Thyroid gland (tissue), 4 donors: ENCODE measurements at regions not wholly inside any gene's neighbourhood (a gene's known extent, or its start where the extent isn't known, plus 50 kb on each side); places are given as distances from the start of the nearest gene placed in this dataset.

Experiments used
- DNase-seq, 2 donors: peaks; one replicate each; pipeline ENCODE4 v3.0.0-alpha.2; 2019
- H3K27ac ChIP-seq, 3 donors: fragments of 200-600 bp; sonication (generic); 1 replicate in 2 of 3; 2 replicates in 1 of 3; pipeline ENCODE4 v1.5.1; 2016 to 2019; ENCODE audit warnings: mild to moderate bottlenecking in 1 of 3, moderate library complexity in 1 of 3
- H3K27me3 ChIP-seq: fragments of 200-600 bp; sonication (generic); one replicate; pipeline ENCODE4 v1.5.1; 2019
- H3K36me3 ChIP-seq, 2 donors: fragments of 200-600 bp; sonication (generic); one replicate each; pipeline ENCODE4 v1.5.1; 2016 to 2019
- H3K4me1 ChIP-seq, 2 donors: fragments of 200-600 bp; sonication (generic); one replicate each; pipeline ENCODE4 v1.5.1; 2017 to 2019
- H3K4me3 ChIP-seq, 3 donors: fragments of 200-600 bp; sonication (generic); replicated peaks in 1 of 3; 1 replicate in 2 of 3; 2 replicates in 1 of 3; pipeline ENCODE4 v1.5.1; 2016; ENCODE audit warnings: mild to moderate bottlenecking in 1 of 3
- H3K9me3 ChIP-seq: fragments of 200-600 bp; sonication (generic); one replicate; pipeline ENCODE4 v1.5.1; 2017
- POLR2A ChIP-seq, 2 donors: fragments of 450-650 bp; IDR thresholded peaks; one replicate each; pipeline ENCODE4 v1.6.1; 2017; ENCODE audit warnings: antibody characterized with exemption in 2 of 2, mild to moderate bottlenecking in 2 of 2, moderate library complexity in 1 of 2
- WGBS, 2 donors: methylation state at CpG; one replicate each; pipeline ENCODE4 v1.1.5; 2017; 5-methylcytosine and 5-hydroxymethylcytosine counted together
- intact Hi-C: fragments of 100-400 bp; cut with DNase I; formaldehyde crosslinking; loops from one replicate; pipeline ENCODE4 v1.15.1; 2023
- TF ChIP-seq, protein P1 (sequence below), 6 experiments: fragments of 200-600 bp in 3 of 6; fragments of 450-650 bp in 3 of 6; sonication (generic) in 3 of 6; IDR thresholded peaks; one replicate each; pipeline ENCODE4 v1.5.1; 2016 to 2019; ENCODE audit warnings: antibody characterized with exemption in 6 of 6, mild to moderate bottlenecking in 2 of 6, inconsistent platforms in 1 of 6, moderate library complexity in 1 of 6

- H3K4me1 ChIP-seq, result peaks cover 36 to 37% of the 10 kb centered on the region in 2 donors
- peak overlapping the region; percentile 62 to 73 (median 70) for H3K27ac ChIP-seq
- 28 to 30% methylated on average over 4 of the region's 4 CpGs for WGBS, 2 donors
- no peaks in the 10 kb centered on the region for H3K27me3 ChIP-seq
- no peaks in the 10 kb centered on the region for H3K36me3 ChIP-seq
- no peak overlapping the region for H3K4me3 ChIP-seq
- H3K9me3 ChIP-seq, result no peaks in the 10 kb centered on the region
- intact Hi-C loops, result no loop called here
- DNase-seq, result no peak
- TF ChIP-seq POLR2A (IDR thresholded peaks at IDR 0.05), result no peak
- TF ChIP-seq, protein P1, sequence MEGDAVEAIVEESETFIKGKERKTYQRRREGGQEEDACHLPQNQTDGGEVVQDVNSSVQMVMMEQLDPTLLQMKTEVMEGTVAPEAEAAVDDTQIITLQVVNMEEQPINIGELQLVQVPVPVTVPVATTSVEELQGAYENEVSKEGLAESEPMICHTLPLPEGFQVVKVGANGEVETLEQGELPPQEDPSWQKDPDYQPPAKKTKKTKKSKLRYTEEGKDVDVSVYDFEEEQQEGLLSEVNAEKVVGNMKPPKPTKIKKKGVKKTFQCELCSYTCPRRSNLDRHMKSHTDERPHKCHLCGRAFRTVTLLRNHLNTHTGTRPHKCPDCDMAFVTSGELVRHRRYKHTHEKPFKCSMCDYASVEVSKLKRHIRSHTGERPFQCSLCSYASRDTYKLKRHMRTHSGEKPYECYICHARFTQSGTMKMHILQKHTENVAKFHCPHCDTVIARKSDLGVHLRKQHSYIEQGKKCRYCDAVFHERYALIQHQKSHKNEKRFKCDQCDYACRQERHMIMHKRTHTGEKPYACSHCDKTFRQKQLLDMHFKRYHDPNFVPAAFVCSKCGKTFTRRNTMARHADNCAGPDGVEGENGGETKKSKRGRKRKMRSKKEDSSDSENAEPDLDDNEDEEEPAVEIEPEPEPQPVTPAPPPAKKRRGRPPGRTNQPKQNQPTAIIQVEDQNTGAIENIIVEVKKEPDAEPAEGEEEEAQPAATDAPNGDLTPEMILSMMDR (IDR thresholded peaks at IDR 0.05), result no peak
Observed at GRCh38 chr11:21861314-21861713, 331.6 kb upstream of the ANO5 start.

DNA sequence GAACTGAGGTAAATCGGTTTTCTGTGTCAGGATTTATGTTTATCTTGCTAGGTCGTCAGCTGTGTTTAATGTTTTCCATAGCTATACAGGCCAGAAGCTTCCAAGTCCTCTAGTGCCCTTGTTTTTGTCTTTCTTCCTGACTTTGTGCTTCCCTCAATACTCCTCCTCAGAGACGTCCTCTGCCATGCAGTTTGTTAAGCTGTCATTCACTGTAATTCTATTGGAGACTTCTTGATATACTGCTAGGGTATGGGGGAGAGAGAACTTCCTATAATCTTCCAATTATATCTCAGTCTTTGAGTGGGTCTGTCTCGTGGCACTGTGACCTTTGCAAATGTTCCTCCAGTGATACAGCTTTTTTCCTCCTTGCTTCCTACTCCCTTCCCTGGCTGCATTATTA is 327.3 kb upstream of the ANO5 start:
- no peak for DNase-seq
- TF ChIP-seq, protein P1 (IDR thresholded peaks at IDR 0.05), result no peak
- no peak for TF ChIP-seq POLR2A (IDR thresholded peaks at IDR 0.05)
- 34 to 37% methylated on average over 4 of the region's 4 CpGs for WGBS, 2 donors
- peak overlapping the region in 1 of 3 donors; percentile 1 for H3K27ac ChIP-seq
- no peaks in the 10 kb centered on the region for H3K36me3 ChIP-seq
- H3K4me3 ChIP-seq, result no peak overlapping the region
- H3K27me3 ChIP-seq, result no peaks in the 10 kb centered on the region
- no peaks in the 10 kb centered on the region for H3K9me3 ChIP-seq
- intact Hi-C loops, result no loop called here
- peaks cover 21 to 22% of the 10 kb centered on the region in 2 donors for H3K4me1 ChIP-seq

GRCh38 chr11:21866781-21867180 is 326.1 kb upstream of the ANO5 start:
- 69 to 84% methylated on average over 2 of the region's 2 CpGs for WGBS, 2 donors

GRCh38 chr11:21877151-21877550 is 315.7 kb upstream of the ANO5 start:
- no peak overlapping the region for H3K4me3 ChIP-seq
- H3K27ac ChIP-seq, result no peak overlapping the region
- TF ChIP-seq, protein P1 (IDR thresholded peaks at IDR 0.05), result no peak
- TF ChIP-seq POLR2A (IDR thresholded peaks at IDR 0.05), result no peak
- H3K36me3 ChIP-seq, result no peaks in the 10 kb centered on the region
- no peak for DNase-seq
- no peaks in the 10 kb centered on the region for H3K27me3 ChIP-seq
- intact Hi-C loops, result no loop called here
- no peaks in the 10 kb centered on the region for H3K9me3 ChIP-seq
- peaks cover 0 to 2% of the 10 kb centered on the region in 2 donors for H3K4me1 ChIP-seq

More at GRCh38 chr11:21866781-21867180, 326.1 kb upstream of the ANO5 start:
- H3K4me1 ChIP-seq, result peaks cover 10 to 11% of the 10 kb centered on the region in 2 donors
- H3K4me3 ChIP-seq, result no peak overlapping the region
- H3K27ac ChIP-seq, result no peak overlapping the region
- H3K9me3 ChIP-seq, result no peaks in the 10 kb centered on the region
- H3K27me3 ChIP-seq, result no peaks in the 10 kb centered on the region
- intact Hi-C loops, result no loop called here
- no peak for DNase-seq
- no peak for TF ChIP-seq POLR2A (IDR thresholded peaks at IDR 0.05)
- TF ChIP-seq, protein P1 (IDR thresholded peaks at IDR 0.05), result no peak
- H3K36me3 ChIP-seq, result no peaks in the 10 kb centered on the region

DNA sequence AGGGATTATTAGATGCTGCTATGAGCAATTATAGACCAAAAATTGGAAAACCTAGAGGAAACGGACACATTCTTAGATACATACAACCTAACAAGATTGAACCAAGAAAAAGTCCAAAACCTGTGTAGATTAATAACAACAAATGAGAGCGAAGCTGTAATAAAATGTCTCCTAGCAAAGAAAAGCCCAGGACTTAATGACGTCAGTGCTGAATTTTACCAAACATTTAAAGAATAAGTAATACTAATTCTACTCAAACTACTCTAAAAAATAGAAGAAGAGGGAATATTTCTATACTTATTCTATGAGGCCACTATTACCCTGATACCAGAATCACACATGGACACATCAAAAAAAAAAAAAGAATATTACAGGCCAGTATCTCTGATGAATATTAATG is 309.5 kb upstream of the ANO5 start:
- DNase-seq, result no peak
- Histone ChIP-seq H3K36me3 (no peaks in the 10 kb centered on the region), H3K4me1 (no peaks in the 10 kb centered on the region), H3K4me3 (no peak overlapping the region), H3K27ac (no peak overlapping the region), H3K9me3 (no peaks in the 10 kb centered on the region), H3K27me3 (no peaks in the 10 kb centered on the region)
- WGBS, 2 donors, result 95 to 97% methylated on average over 3 of the region's 3 CpGs
- TF ChIP-seq POLR2A (IDR thresholded peaks at IDR 0.05), result no peak
- TF ChIP-seq, protein P1 (IDR thresholded peaks at IDR 0.05), result no peak
- intact Hi-C loops, result no loop called here
